ENCODE measurements at regions not wholly inside any gene's neighbourhood (a gene's known extent, or its start where the extent isn't known, plus 50 kb on each side); places are given as distances from the start of the nearest gene placed in this dataset.
"Not testable (repeated sequence)": the region's sequence is repeated elsewhere in the genome, so short reads cannot be mapped to it uniquely, and the experiment has no call there.

- H3K27ac ChIP-seq, result no peak overlapping the region
- H3K27me3 ChIP-seq, result peaks cover 0 to 3% (median 0%) of the 10 kb centered on the region in 3 donors
- no peak for DNase-seq
- H3K9me3 ChIP-seq, result no peaks in the 10 kb centered on the region
- H3K36me3 ChIP-seq, result no peaks in the 10 kb centered on the region
- TF ChIP-seq POLR2A (IDR thresholded peaks at IDR 0.05) (no peak), POLR2AphosphoS5 (IDR thresholded peaks at IDR 0.05) (no peak), EP300 (IDR thresholded peaks at IDR 0.05) (no peak), CTCF (IDR thresholded peaks at IDR 0.05) (no peak)
- H3K4me1 ChIP-seq, result peaks cover 0 to 13% (median 5%) of the 10 kb centered on the region in 4 donors
- H3K4me3 ChIP-seq, result no peak overlapping the region
- intact Hi-C loops (cut with DNase I; ENCODE audit: low total_unique reads), result no loop called here
Observed at GRCh38 chr22:19661156-19661555, 53.1 kb upstream of the SEPTIN5 start.

- H3K36me3 ChIP-seq; DNase-seq; H3K9me3 ChIP-seq; H3K27ac ChIP-seq; intact Hi-C loops (cut with DNase I; ENCODE audit: low total_unique reads); H3K4me3 ChIP-seq: not testable (repeated sequence)
- Histone ChIP-seq H3K4me1 (peaks cover 0 to 13% (median 5%) of the 10 kb centered on the region in 4 donors), H3K27me3 (peaks cover 0 to 12% (median 0%) of the 10 kb centered on the region in 3 donors)
- WGBS, 5 donors, result 77 to 81% (median 80%) methylated on average over 22 of the region's 22 CpGs
Observed at GRCh38 chr22:19662049-19662684, 52.1 kb upstream of the SEPTIN5 start.

GRCh38 chr22:19663286-19663815 lies 51.0 kb upstream of the SEPTIN5 start:
- intact Hi-C loops (cut with DNase I; ENCODE audit: low total_unique reads), result no loop called here
- DNase-seq, result peak; percentile 80 to 89
- TF ChIP-seq POLR2A (IDR thresholded peaks at IDR 0.05) (no peak), CTCF (IDR thresholded peaks at IDR 0.05) (no peak), EP300 (IDR thresholded peaks at IDR 0.05) (no peak)
- peaks cover 0 to 12% (median 0%) of the 10 kb centered on the region in 3 donors for H3K27me3 ChIP-seq
- no peak overlapping the region for H3K27ac ChIP-seq
- peaks cover 0 to 13% (median 5%) of the 10 kb centered on the region in 4 donors for H3K4me1 ChIP-seq
- H3K36me3 ChIP-seq, result no peaks in the 10 kb centered on the region
- no peaks in the 10 kb centered on the region for H3K9me3 ChIP-seq
- 15 to 27% (median 17%) methylated on average over 5 to 6 of the region's 6 CpGs for WGBS, 5 donors
- H3K4me3 ChIP-seq, result no peak overlapping the region

- WGBS, 5 donors, result 49 to 71% (median 64%) methylated on average over 13 to 14 of the region's 14 CpGs
- DNase-seq, result peak in 1 of 2 donors; percentile 65
- intact Hi-C loops (cut with DNase I; ENCODE audit: low total_unique reads), result no loop called here
- no peak overlapping the region for H3K27ac ChIP-seq
- H3K4me3 ChIP-seq, result no peak overlapping the region
- no peaks in the 10 kb centered on the region for H3K36me3 ChIP-seq
- H3K27me3 ChIP-seq, result peaks cover 0 to 12% (median 0%) of the 10 kb centered on the region in 3 donors
- peaks cover 0 to 13% (median 5%) of the 10 kb centered on the region in 4 donors for H3K4me1 ChIP-seq
- no peaks in the 10 kb centered on the region for H3K9me3 ChIP-seq
- TF ChIP-seq CTCF (IDR thresholded peaks at IDR 0.05) (no peak), POLR2A (IDR thresholded peaks at IDR 0.05) (no peak), POLR2AphosphoS5 (IDR thresholded peaks at IDR 0.05) (no peak), EP300 (IDR thresholded peaks at IDR 0.05) (no peak)
Observed at GRCh38 chr22:19663821-19664355, 50.4 kb upstream of the SEPTIN5 start.

DNA sequence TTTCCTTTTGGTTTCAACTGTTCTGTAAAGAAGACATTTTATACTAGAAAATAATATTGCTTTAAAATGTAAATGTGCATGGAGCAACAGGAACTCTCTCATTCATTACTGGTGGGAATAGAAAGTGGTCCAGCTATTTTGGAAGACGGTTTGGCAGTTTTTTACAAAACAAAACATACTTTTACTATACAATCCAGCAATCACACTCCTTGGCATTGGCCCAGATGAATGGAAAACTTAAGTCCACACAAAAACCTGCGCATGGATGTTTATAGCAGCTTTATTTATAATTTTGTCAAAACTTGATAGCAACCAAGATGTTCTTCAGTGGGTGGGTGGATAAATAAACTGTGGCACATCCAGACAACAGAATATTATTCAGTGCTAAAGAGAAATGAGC lies 49.9 kb upstream of the SEPTIN5 start:
- DNase-seq, result no peak
- intact Hi-C loops (cut with DNase I; ENCODE audit: low total_unique reads), result no loop called here
- H3K36me3 ChIP-seq, result no peaks in the 10 kb centered on the region
- WGBS, 5 donors, result 73 to 83% (median 75%) methylated on average over 2 of the region's 2 CpGs
- H3K9me3 ChIP-seq, result no peaks in the 10 kb centered on the region
- TF ChIP-seq POLR2AphosphoS5 (IDR thresholded peaks at IDR 0.05) (no peak), EP300 (IDR thresholded peaks at IDR 0.05) (no peak), POLR2A (IDR thresholded peaks at IDR 0.05) (no peak), CTCF (IDR thresholded peaks at IDR 0.05) (no peak)
- peaks cover 0 to 12% (median 0%) of the 10 kb centered on the region in 3 donors for H3K27me3 ChIP-seq
- H3K4me3 ChIP-seq, result no peak overlapping the region
- no peak overlapping the region for H3K27ac ChIP-seq
- peaks cover 0 to 13% (median 5%) of the 10 kb centered on the region in 4 donors for H3K4me1 ChIP-seq
